WERI-Rb-1 (cell line): ENCODE measurements at regions not wholly inside any gene's neighbourhood (a gene's known extent, or its start where the extent isn't known, plus 50 kb on each side); places are given as distances from the start of the nearest gene placed in this dataset.
"Not testable (repeated sequence)": the region's sequence is repeated elsewhere in the genome, so short reads cannot be mapped to it uniquely, and the experiment has no call there.

Experiments
- DNase-seq: peaks from one replicate; pipeline ENCODE4 v3.0.0-alpha.2; 2020
- H3K27ac ChIP-seq: fragments of 250-450 bp; sonication (Bioruptor Pico); 2 replicates; pipeline ENCODE4 v1.5.1; 2020; ENCODE audit warnings: mild to moderate bottlenecking, moderate library complexity
- H3K27me3 ChIP-seq: fragments of 250-450 bp; sonication (Bioruptor Pico); 2 replicates; pipeline ENCODE4 v1.5.1; 2021; ENCODE audit warnings: mild to moderate bottlenecking, low read depth, moderate library complexity; ENCODE audit not compliant: insufficient read depth, severe bottlenecking
- H3K36me3 ChIP-seq: fragments of 250-450 bp; sonication (Bioruptor Pico); 2 replicates; pipeline ENCODE4 v1.5.1; 2020; ENCODE audit warnings: mild to moderate bottlenecking, moderate library complexity
- H3K4me3 ChIP-seq: 2 replicates; pipeline ENCODE4 v1.5.1; 2011; ENCODE audit warnings: low read depth, mild to moderate bottlenecking, control low read depth, low read length
- H3K9me3 ChIP-seq: fragments of 250-450 bp; sonication (Bioruptor Pico); 2 replicates; pipeline ENCODE4 v1.5.1; 2021; ENCODE audit warnings: mild to moderate bottlenecking, moderate library complexity; ENCODE audit not compliant: severe bottlenecking
- TF ChIP-seq, protein P1 (sequence below): IDR thresholded peaks from 2 replicates; pipeline ENCODE4 v1.5.1; 2011; ENCODE audit warnings: low read depth, mild to moderate bottlenecking, control low read depth, inconsistent platforms, low read length

DNA sequence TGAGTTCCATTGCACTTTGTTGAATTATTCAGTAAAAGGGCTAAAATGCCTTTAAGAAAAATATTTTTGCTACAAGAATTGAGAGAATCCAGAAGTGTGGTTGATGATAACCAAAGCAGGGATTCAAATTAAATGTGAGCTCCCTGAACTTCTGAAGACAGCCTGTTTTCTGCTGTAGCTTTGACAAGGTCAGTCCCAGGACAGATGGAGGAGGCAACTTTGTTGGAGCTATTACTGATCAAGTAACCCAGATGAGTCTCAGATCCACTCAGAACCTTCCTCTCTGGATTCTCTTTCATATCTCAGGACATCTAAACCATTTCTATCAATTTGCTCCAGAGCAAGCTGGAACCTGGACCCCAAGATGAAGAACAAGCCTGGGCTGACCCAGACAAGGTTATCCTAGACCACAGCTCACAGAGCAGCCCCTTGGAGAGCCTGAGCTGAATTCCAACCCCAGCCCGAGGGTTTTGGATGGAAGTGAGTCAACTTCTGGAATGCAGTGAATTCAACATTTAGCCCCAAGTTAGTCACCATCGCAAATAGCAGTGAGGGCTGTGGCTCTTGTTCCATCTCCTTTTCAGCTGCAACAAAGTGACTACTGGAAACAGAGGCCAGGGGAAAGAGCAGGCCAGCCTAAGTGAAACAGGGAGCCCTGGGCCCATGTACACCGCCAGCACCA lies 137.8 kb upstream of the TSC22D1 start:
- Histone ChIP-seq H3K9me3 (no peaks in the 10 kb centered on the region), H3K27ac (no peak overlapping the region), H3K27me3 (no peaks in the 10 kb centered on the region), H3K4me3 (no peak overlapping the region), H3K36me3 (no peaks in the 10 kb centered on the region)
- TF ChIP-seq, protein P1, sequence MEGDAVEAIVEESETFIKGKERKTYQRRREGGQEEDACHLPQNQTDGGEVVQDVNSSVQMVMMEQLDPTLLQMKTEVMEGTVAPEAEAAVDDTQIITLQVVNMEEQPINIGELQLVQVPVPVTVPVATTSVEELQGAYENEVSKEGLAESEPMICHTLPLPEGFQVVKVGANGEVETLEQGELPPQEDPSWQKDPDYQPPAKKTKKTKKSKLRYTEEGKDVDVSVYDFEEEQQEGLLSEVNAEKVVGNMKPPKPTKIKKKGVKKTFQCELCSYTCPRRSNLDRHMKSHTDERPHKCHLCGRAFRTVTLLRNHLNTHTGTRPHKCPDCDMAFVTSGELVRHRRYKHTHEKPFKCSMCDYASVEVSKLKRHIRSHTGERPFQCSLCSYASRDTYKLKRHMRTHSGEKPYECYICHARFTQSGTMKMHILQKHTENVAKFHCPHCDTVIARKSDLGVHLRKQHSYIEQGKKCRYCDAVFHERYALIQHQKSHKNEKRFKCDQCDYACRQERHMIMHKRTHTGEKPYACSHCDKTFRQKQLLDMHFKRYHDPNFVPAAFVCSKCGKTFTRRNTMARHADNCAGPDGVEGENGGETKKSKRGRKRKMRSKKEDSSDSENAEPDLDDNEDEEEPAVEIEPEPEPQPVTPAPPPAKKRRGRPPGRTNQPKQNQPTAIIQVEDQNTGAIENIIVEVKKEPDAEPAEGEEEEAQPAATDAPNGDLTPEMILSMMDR = no peak
- DNase-seq = no peak

DNA sequence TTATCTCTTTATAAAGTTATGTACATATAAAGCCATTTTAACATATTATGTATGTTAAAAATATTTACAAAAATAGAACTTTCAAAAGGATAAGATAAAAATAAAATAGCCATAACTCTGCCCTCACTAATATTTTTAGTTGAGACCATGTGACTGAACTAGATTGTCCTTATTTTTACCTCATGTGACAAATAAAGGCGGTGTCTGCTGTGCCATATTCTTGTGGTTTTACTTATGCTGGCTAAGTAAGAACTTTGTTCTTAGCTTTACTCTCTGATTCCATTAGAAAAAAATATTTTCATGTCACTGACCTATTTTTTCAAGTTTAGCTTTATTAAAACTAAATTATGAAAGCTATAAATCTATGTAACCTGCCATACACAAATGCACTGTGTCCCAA lies 135.6 kb upstream of the TSC22D1 start:
- Histone ChIP-seq H3K36me3 (no peaks in the 10 kb centered on the region), H3K4me3 (no peak overlapping the region), H3K27ac (no peak overlapping the region), H3K9me3 (no peaks in the 10 kb centered on the region), H3K27me3 (no peaks in the 10 kb centered on the region)
- TF ChIP-seq, protein P1 = no peak
- DNase-seq = no peak

DNA sequence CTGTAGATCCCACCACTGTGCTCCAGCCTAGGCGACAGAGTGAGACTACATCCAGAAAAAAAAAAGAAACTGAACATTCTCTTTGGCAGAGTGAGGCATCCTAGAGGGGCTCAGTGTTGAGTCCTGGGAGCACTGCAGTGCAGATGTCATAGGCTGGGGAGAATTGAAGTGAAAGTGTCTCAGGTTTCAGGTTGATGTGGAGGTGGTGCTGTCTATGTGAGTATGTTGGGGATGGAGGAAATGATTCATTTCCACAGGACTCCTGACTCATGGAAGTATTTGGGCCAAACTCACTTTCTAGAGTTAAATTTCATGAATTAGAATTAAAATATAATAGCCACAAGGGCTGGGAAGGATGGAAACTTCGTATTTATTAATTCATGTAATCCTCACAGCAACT lies 134.4 kb upstream of the TSC22D1 start:
- no peak overlapping the region for H3K4me3 ChIP-seq
- no peak for DNase-seq
- H3K27me3 ChIP-seq = no peaks in the 10 kb centered on the region
- no peak overlapping the region for H3K27ac ChIP-seq
- no peaks in the 10 kb centered on the region for H3K36me3 ChIP-seq
- TF ChIP-seq, protein P1 = no peak
- no peaks in the 10 kb centered on the region for H3K9me3 ChIP-seq

DNA sequence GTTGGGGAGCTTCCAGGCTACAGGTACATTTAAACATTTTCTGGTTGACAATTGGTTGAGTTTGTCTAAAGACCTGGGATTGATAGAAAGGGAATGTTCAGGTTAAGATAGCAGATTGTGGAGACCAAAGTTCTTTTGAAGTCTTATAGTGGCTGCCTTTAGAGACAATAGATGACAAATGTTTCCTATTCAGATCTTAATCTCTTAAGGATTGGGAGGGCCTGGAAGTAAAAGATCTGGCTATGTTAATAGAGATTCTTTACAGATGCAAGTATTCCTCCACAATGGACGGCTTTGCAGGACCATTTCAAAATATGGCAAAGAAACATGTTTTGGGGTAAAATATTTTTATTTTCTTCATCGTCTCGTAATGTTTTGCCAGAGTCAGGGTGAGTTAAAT lies 128.7 kb upstream of the TSC22D1 start:
- H3K4me3 ChIP-seq, H3K27me3 ChIP-seq, DNase-seq, H3K36me3 ChIP-seq, H3K27ac ChIP-seq, H3K9me3 ChIP-seq: not testable (repeated sequence)

GRCh38 chr13:44703371-44703770 lies 127.2 kb upstream of the TSC22D1 start:
- DNase-seq = no peak
- no peaks in the 10 kb centered on the region for H3K36me3 ChIP-seq
- H3K9me3 ChIP-seq = no peaks in the 10 kb centered on the region
- H3K4me3 ChIP-seq = no peak overlapping the region
- no peaks in the 10 kb centered on the region for H3K27me3 ChIP-seq
- TF ChIP-seq, protein P1 = no peak
- no peak overlapping the region for H3K27ac ChIP-seq

DNA sequence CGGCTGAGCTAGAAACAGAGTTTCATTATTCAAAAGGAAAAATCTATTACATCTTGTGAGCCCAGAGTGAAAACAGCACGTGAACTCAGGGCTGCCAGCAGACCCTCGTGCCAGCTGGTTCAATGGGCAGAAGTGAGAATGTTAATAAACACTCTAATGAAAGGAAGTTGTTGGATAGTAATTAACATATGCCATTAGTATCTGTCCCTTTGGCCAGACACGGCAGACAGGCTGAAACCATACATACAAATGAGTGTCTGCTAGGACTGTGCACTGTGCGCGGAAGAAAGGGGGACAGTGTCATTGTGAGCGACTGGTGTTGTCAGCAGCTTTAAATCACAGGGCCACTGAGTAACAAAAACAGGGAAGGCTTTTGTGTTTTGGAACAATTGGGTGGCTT lies 121.9 kb upstream of the TSC22D1 start:
- Histone ChIP-seq H3K27ac (no peak overlapping the region), H3K9me3 (no peaks in the 10 kb centered on the region), H3K27me3 (no peaks in the 10 kb centered on the region), H3K4me3 (no peak overlapping the region), H3K36me3 (no peaks in the 10 kb centered on the region)
- TF ChIP-seq, protein P1 = no peak
- no peak for DNase-seq
